Fibroblast of lung (primary cell): ENCODE measurements at regions not wholly inside any gene's neighbourhood (a gene's known extent, or its start where the extent isn't known, plus 50 kb on each side); places are given as distances from the start of the nearest gene placed in this dataset.

Experiments used
- DNase-seq, 2 donors: peaks; one replicate each; pipeline versions ENCODE4 v3.0.0 to v3.0.0-alpha.2; 2010; ENCODE audit warnings: low read depth in 2 of 2
- H2AFZ ChIP-seq: 2 replicates; pipeline ENCODE4 v1.5.1; 2012; ENCODE audit warnings: low read length, control low read depth, inconsistent platforms
- H3K27ac ChIP-seq: 2 replicates; pipeline ENCODE4 v1.5.1; 2011; ENCODE audit warnings: low read length, control low read depth; ENCODE audit not compliant: insufficient read depth
- H3K27me3 ChIP-seq: 2 replicates; pipeline ENCODE4 v1.5.1; 2011; ENCODE audit warnings: mild to moderate bottlenecking, low read length; ENCODE audit not compliant: control insufficient read depth, insufficient read depth
- H3K36me3 ChIP-seq: 2 replicates; pipeline ENCODE4 v1.5.1; 2011; ENCODE audit warnings: low read length; ENCODE audit not compliant: control insufficient read depth, insufficient read depth
- H3K4me1 ChIP-seq: 2 replicates; pipeline ENCODE4 v1.5.1; 2011; ENCODE audit warnings: low read length; ENCODE audit not compliant: control insufficient read depth, insufficient read depth; ENCODE audit errors: extremely low read depth
- H3K4me2 ChIP-seq: 2 replicates; pipeline ENCODE4 v1.5.1; 2011; ENCODE audit warnings: low read length, control low read depth; ENCODE audit not compliant: insufficient read depth; ENCODE audit errors: extremely low read depth
- H3K4me3 ChIP-seq, 4 experiments: fragments of 200-600 bp in 1 of 4; sonication (generic) in 1 of 4; replicated peaks in 1 of 4; 2 replicates each; pipeline ENCODE4 v1.5.1; 2011 to 2016; ENCODE audit warnings: low read length in 4 of 4, low read depth in 3 of 4, mild to moderate bottlenecking in 3 of 4, control low read depth in 2 of 4, inconsistent platforms in 1 of 4, mixed read lengths in 1 of 4; ENCODE audit not compliant: insufficient read depth in 1 of 4; ENCODE audit errors: control extremely low read depth in 1 of 4
- H3K79me2 ChIP-seq: 2 replicates; pipeline ENCODE4 v1.5.1; 2012; ENCODE audit warnings: mild to moderate bottlenecking, low read length, inconsistent platforms; ENCODE audit not compliant: control insufficient read depth, insufficient read depth
- H3K9ac ChIP-seq: 2 replicates; pipeline ENCODE4 v1.5.1; 2011; ENCODE audit warnings: mild to moderate bottlenecking, low read length, control low read depth; ENCODE audit not compliant: insufficient read depth
- H3K9me3 ChIP-seq: 2 replicates; pipeline ENCODE4 v1.5.1; 2012; ENCODE audit warnings: low read depth, low read length; ENCODE audit not compliant: control insufficient read depth, insufficient read depth
- H4K20me1 ChIP-seq: 2 replicates; pipeline ENCODE4 v1.5.1; 2011; ENCODE audit warnings: low read length; ENCODE audit not compliant: control insufficient read depth, insufficient read depth; ENCODE audit errors: extremely low read depth
- CTCF ChIP-seq, 2 donors: IDR thresholded peaks in 1 of 2; conservative IDR thresholded peaks in 1 of 2; 1 replicate in 1 of 2; 2 replicates in 1 of 2; pipeline ENCODE4 v1.5.1; 2011 to 2012; ENCODE audit warnings: low read length in 2 of 2, control low read depth in 1 of 2, inconsistent platforms in 1 of 2, low read depth in 1 of 2, mild to moderate bottlenecking in 1 of 2
- EZH2 ChIP-seq: IDR thresholded peaks from 2 replicates; pipeline ENCODE4 v1.5.1; 2012; ENCODE audit warnings: low read length, control low read depth, mild to moderate bottlenecking; ENCODE audit errors: missing control alignments

GRCh38 chr13:90792335-90792734, 555.2 kb upstream of the MIR17HG start:
- H3K4me2 ChIP-seq, result no peak overlapping the region
- TF ChIP-seq CTCF (conservative IDR thresholded peaks at IDR 0.05 in 1 of 2, IDR thresholded peaks at IDR 0.05 in 1 of 2; ENCODE audit: low read depth in 1 of 2, low read length in 2 of 2) (no peak), EZH2 (no peak)

GRCh38 chr13:90793261-90793820, 554.1 kb upstream of the MIR17HG start:
- Histone ChIP-seq H3K27me3 (no peaks in the 10 kb centered on the region), H3K36me3 (no peaks in the 10 kb centered on the region), H3K9ac (no peak overlapping the region), H4K20me1 (no peaks in the 10 kb centered on the region), H3K4me1 (no peaks in the 10 kb centered on the region), H3K79me2 (no peaks in the 10 kb centered on the region), H2AFZ (no peak overlapping the region), H3K9me3 (no peaks in the 10 kb centered on the region), H3K27ac (no peak overlapping the region), H3K4me3 (no peak overlapping the region), H3K4me2 (no peak overlapping the region)
- no peak for TF ChIP-seq EZH2
- TF ChIP-seq CTCF (conservative IDR thresholded peaks at IDR 0.05 in 1 of 2, IDR thresholded peaks at IDR 0.05 in 1 of 2; ENCODE audit: low read depth in 1 of 2, low read length in 2 of 2), result no peak
- DNase-seq, result peak; percentile 9 to 82

More at GRCh38 chr13:90792335-90792734, 555.2 kb upstream of the MIR17HG start:
- H4K20me1 ChIP-seq, result no peaks in the 10 kb centered on the region
- H3K27me3 ChIP-seq, result no peaks in the 10 kb centered on the region
- H2AFZ ChIP-seq, result no peak overlapping the region
- H3K9ac ChIP-seq, result no peak overlapping the region
- no peaks in the 10 kb centered on the region for H3K36me3 ChIP-seq
- no peaks in the 10 kb centered on the region for H3K79me2 ChIP-seq
- no peak overlapping the region for H3K4me3 ChIP-seq
- peak in 1 of 2 donors; percentile 30 for DNase-seq
- no peak overlapping the region for H3K27ac ChIP-seq
- no peaks in the 10 kb centered on the region for H3K4me1 ChIP-seq
- no peaks in the 10 kb centered on the region for H3K9me3 ChIP-seq

GRCh38 chr13:90796474-90796873, 551.0 kb upstream of the MIR17HG start:
- Histone ChIP-seq H2AFZ (no peak overlapping the region), H3K9me3 (no peaks in the 10 kb centered on the region), H3K36me3 (no peaks in the 10 kb centered on the region), H3K4me3 (no peak overlapping the region), H3K27ac (no peak overlapping the region), H3K4me2 (no peak overlapping the region), H3K79me2 (no peaks in the 10 kb centered on the region), H3K4me1 (no peaks in the 10 kb centered on the region), H4K20me1 (no peaks in the 10 kb centered on the region), H3K27me3 (no peaks in the 10 kb centered on the region), H3K9ac (no peak overlapping the region)
- no peak for DNase-seq
- TF ChIP-seq CTCF (conservative IDR thresholded peaks at IDR 0.05 in 1 of 2, IDR thresholded peaks at IDR 0.05 in 1 of 2; ENCODE audit: low read depth in 1 of 2, low read length in 2 of 2), result no peak
- TF ChIP-seq EZH2, result no peak
